CD4-positive, alpha-beta T cell treated with Interleukin-4 for 4 hours (primary cell): ENCODE measurements at regions not wholly inside any gene's neighbourhood (a gene's known extent, or its start where the extent isn't known, plus 50 kb on each side); places are given as distances from the start of the nearest gene placed in this dataset.
"Not testable (repeated sequence)": the region's sequence is repeated elsewhere in the genome, so short reads cannot be mapped to it uniquely, and the experiment has no call there.

Source experiments
- DNase-seq: peaks from one replicate; pipeline ENCODE4 v3.0.0-alpha.2; 2020

DNA sequence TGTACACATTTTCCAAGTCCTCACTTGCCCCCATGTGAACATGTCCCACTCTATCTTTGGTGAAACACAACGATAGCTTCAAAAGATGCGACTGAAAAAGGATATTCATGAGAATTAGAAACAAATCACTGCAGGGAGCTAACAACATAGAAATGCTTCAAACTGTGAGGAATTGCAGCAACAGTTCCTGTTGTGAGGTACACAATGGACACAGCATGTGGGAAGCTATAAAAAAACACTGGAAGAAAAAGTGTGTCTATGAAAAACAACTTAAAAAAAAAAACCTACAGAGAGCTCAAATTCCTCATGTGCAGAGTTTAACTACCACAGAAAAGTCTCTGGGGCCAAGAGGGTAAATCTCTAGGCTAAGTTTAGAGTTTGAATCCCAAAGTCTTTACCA, 51.6 kb upstream of the BLTP1 start:
- DNase-seq: no peak

DNA sequence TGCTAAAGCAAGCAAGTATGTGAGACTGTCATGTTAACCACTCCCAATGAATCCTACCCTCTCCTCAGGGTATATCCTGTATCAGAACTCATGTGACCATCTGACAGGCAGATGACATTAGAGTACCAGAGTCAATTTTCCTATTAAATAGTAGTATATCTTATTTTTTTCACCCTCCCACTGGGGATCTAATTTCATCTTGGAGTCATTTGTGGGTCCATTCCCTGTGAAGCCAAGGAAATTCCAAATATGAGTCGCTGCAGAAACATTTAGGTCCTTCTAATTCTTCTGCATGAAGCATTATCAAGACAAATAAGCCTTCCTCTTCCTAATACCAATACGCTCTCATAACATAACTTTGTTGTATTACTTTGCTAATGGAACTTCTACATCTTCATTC, 52.2 kb upstream of the BLTP1 start:
- no peak for DNase-seq

DNA sequence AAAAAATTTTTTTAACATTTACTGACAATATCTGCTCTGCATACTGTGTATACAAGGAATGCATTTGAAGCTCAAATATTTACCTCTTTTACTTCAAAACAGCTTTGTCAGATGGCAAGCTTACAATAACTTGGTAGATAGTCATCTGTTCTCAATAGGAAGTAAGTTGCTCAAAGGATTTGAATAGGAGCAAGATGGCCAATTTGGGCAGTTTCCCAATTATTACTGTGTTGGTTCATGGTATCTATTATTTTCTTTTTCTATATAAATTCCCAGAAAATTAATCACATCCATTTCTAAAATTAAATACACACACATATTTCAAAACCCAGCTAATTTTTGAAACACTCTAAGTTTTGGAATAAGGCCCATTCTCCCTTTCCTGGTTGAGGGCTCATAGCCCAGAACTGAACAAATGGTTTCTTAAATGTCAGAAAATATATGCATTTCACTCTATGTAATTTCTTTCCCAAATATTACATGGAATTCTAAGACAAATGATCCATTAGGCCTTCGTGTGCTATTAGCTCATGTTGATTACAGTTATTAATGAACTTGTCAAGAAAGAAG, 60.2 kb upstream of the BLTP1 start:
- no peak for DNase-seq

DNA sequence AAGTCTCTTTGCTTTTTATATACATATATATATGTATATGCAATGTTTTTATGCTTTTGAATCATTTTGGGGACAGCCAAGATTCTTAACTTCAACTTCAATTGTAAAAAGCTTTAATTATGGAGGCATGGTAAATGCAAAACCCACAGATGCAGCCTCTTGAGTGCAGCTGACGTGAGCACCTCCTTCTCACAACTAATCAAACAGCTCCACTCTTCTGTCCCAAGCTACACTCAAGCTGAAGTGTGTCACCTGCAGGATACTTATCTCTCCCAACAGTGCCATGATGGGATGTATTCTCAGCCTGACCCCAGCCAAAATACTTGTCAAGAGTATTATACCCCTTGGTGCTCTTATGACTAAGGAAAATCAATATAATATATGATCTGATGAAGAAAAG, 60.7 kb upstream of the BLTP1 start:
- no peak for DNase-seq

DNA sequence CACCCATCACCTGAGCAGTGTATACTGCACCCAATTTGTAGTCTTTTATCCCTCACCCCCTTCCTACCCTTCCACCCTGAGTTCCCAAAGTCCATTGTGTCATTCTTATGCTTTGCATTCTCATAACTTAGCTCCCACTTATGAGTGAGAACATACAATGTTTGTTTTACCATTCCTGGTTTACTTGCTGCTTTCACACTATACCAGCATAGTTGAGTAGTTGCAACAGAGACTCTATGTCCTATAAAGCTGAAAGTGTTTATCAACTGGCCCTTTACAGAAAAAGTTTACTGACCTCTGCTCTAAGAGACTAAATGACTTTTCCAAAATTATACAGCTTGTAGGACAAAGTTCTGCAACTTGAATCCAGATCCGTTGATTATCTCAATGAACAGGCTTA, 61.1 kb upstream of the BLTP1 start:
- no peak for DNase-seq

DNA sequence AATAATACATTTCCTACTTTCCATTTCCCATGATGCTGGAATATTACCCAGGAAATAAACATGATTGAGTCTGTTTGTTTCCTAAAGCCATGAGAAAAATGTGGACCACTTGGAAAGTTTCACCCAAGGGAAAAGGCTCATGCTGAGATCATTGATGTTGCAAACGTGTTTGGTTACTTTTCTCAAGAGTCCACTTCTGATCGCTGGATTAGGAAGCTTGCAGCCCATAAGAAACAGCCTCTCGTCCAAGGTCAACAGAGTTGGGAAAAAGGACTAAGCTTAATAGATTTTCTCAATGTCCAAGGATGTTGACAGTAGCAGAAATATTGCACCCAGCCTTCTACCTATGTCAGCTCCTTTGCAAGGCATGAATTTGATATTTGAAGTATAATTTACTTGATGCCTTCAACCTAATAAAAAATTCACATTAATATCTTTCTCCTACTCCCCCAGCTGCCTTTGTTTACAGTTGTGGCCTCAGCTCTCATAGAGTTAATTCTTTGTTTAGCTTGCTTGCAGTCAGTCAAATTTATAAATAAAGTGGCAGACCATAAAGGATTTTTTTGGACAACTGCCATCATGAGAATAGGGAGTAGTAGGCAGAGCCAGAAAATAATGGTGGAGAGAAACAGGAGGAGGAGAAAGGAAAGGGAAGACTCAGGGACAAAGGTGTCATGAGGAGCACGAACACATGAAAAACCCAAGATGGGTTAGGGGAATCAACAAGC, 65.6 kb upstream of the BLTP1 start:
- DNase-seq: no peak

DNA sequence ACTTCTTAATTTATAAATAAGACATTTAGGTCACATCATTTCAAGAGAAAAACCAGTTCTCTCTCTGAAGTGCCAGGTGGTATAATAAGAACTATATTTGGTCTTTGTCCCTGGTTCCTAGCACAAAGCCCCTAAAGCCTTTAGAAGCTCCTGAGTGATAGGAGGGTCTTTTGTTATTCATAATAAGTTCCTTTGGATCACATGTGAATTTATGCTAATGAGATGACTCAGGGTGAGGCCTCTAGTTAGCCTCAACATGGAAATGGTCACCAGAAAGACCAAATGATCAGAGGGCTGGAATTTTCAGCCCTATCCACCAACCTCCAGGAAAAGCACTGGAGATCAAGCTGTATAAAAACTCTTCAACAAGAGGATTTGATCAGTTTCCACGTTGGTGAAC, 68.1 kb upstream of the BLTP1 start:
- DNase-seq: no peak

DNA sequence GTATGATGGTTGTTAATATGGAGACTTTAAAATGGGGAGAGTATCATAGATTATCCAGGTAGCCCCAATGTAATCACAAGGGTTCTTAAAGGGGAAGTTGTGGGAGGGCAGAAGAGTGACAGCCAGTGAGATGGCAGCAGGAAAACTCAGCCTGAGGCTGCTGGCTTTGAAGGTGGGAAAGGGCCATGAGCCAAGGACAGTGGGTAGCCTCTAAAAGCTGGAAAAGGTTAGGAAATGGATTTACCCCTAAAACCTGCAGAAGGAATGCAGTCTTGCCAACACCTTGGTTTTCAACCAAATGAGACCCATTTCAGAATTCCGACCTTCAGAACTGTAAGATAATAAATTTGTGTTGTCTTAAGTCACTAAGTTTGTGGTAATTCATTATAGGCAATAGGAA, 68.8 kb upstream of the BLTP1 start:
- no peak for DNase-seq

DNA sequence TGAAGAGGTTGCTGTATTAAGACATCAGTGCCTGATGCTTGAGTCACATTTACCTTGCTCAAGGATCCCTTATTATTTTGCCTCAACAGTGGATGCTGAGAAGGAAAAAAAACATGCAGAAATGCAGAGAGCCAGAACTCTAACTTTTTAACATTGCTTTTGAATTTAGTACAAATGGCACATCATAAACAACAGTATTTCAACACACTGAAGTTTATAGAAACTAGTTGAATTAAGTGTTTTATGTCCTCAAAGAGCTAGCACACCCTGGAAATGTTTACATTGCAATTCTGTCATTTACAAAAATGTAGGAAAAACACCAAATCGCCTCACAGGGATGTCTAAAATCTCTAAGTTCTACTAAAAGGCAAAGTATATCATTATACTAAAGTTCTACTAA, 69.5 kb upstream of the BLTP1 start:
- DNase-seq: no peak

DNA sequence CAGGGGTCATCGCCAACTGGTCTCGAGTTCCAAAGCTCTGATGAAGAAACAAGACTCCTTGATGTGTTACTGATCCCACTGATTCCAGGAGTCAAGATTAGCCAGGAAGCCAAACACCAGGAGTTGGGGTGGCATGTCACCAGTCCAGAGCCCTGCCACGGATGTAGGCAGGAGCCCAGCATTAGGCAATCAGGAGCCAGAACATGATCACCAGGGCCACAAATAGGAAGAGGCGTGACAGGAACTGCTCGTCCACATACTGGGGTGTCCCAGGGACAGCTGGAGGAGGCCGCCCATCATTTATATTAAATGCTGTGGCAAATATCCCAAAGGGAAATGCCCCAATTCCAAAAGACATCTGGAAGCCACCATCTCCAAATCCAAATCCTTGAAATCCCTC, 74.5 kb upstream of the BLTP1 start:
- not testable (repeated sequence) for DNase-seq

DNA sequence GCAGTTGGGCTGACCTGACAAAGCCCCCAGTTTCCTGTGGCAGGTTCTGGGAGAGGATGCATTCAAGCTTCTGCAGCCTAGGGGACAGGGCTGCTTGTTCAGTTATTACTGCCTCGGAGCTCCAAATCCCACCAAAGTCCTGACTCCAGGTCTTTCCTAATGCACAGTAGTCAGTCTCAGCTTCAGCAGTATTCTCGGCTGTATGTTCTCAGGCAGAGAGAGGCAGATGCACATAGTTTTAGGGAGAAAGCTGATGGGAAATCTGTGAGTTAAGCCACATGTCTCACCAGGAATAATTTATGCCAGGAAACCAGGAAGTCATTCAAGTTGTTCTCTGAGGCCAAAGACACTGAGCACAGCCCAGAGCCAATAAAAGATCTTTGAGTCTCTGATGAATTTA, 75.3 kb upstream of the BLTP1 start:
- DNase-seq: not testable (repeated sequence)

DNA sequence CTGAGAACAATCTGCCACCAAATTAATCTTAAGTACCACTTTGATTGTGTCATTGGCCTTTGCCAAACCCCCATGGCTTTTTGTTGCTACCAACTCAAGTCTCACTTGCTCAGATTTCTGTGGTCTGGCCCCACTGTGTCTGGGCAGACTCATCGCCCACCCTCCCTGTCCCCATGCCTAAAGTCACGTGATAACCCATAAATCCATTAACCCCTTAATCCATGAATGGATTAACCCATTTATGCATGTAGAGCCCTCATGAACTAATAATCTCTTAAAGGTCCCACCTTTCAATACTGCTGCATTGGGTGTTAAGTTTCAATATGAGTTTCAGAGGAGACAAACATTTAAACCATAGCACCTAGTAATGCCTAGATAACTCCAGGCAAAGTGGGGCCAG, 78.5 kb upstream of the BLTP1 start:
- no peak for DNase-seq

DNA sequence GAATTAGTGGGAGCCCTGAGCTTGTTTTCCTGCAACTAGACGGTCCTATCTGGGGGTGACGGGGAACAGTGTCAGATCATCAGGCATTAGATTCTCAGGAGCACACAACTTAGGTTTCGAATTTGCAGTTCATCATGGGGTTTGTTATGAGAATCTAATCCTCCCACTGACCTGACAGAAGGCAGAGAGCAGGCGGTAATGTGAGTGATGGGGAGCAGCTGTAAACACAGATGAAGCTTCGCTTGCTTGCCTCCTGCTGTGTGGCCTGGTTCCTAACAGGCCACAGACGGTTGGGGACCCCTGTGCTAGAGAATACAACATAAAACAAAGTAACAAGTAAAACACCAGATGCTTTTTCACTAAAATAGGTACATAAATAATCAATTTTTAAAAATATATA, 86.2 kb upstream of the BLTP1 start:
- DNase-seq: no peak

DNA sequence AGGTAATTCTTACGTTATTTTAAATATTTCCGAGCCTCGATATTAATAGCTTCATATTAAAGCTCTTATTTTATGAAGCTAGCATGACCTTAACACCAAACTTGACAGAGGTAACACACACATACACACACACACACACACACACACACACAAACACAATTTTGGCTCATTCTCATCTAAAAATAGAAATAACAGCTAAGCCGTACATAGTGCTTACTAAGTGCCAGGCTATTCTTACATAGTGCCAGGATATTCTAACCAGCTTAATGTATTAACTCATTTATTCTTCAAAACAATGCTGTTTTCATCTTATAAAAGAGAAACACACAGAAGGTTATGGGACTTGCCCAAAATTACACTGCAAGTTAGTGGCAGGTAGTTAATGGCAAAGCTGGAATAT, 87.0 kb upstream of the BLTP1 start:
- no peak for DNase-seq

DNA sequence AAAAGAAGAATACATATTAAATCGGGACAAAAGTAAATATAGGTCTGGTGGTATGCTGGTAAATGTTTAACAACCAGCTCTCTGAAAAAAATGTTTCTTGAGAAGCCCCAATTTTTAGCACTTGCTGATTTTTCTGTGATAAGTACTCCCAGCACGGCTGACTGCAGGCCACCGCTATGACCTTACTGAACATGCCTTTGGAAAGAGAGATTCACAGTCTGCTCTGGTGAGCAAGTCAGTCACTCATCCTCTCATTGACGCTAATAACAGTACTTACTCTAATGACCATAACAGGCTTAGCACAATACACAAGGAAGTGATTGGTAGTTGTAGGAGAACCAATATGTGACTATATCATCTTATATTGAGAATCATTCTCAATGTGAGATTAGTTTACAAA, 98.9 kb upstream of the BLTP1 start:
- no peak for DNase-seq

DNA sequence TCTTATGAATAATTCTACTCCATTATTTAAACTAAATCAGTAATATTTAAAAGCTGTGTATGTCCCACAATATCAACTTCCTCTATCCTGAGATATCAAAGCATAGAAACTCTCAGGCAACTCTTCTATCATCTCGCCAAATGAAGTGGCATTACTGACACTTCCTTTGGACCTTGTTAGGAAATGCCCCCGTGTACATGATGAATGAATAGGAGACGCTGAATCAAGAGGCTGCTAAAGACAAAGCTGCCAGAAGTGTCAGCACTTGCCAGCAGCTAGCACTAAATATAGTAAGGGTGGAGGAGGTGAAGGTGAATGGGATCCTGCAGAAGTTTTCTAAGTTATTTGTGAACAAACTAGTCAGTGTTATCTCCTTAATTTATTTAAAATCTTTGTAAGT, 99.5 kb upstream of the BLTP1 start:
- DNase-seq: no peak

DNA sequence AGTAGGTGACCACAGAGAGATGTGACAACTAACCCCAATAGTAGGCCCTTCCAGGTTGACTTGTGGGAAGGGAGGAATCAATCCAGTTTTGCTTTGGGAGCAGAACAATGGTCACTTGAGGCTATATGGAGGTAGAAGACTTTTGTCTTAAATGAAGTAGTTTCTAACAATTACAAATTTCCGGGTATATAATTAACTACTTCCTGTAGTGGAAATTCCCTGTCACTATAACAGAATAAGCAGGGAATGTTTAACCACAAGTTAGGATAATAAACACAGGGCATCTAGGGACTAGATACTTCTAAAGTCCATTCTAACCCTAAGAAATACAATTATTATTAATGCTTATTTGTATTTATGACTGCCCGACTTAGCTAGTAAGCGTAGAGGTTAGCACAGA, 99.0 kb upstream of the TRPC3 start:
- no peak for DNase-seq

DNA sequence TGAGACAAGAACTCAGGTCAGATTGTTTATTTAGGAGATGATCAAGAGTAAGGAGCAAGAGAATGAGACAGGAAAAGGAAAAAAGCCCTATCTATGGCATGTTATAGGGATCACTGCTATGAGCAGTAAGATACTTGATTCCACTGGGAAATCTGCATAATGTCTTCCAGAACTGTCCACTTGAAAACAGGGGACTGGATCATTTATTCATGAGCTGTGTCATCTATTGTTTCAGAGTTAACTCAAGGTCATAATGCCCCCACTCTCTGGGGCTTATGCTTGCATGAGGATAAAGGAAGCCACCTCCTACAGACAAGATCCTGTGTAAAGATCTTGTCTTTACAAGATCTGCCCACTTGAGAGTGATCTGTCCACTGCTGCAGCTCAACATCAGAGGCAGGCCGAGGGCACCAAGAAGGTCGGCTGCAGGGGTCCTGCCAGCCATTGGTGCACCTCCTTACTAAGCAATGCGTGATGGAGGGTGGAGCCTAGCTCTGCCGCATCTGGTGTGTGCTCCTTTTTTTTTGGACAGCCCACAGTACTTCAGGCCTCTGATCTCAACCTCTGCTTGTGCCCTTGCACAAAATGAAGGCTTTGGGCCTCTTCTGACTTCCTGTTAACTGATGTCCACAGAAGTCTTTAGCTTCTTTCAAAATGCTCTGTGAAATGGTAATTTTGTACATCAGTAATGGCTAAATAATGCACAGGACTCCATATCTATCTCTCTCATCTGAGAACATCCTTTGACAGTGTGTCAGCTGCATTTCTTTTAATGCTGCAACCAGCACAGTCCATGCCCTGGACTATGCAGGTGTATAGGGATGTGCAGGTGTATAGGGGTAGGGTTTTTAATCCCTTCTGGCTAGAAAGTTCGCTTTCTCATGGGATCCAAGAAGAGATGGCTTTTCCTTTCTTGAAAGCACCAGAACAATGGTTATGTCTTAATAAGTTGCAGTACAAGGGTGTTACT, 95.9 kb upstream of the TRPC3 start:
- DNase-seq: no peak

DNA sequence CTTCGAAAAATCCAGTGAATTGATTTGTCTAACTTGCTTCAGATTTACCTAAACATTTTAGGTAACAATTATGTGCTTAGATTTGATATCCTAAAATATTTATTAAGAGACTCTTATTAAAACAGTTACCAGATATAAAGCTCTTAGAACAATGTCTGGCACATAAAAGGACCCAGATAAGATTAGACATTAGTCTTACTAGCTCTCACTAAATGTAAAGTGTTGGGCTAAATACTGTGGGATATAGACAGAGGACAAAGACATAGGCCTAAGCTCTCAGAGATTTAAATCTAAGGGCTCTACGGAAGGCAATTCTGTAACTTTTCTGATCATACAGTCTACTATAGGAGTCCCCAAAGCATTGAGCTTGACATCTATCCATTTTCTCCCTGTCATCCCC, 94.4 kb upstream of the TRPC3 start:
- DNase-seq: no peak

DNA sequence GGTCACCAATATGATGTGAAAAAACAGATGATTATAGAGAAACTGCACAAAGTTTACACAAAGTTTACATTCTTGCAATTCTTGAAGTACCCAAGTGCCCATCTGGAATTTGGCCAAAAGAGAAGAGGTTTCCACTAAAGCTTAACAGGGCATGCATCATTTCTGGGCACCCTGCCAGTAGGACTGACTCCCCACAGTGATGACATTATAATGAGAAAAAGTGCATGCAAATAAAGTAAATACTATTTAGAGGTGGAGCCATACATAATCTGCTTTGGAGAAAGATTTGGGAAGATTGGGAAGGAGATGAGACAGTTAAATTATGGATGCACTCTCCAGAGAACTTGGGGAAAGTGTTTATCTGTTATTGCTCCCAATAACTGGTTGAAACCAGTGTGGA, 93.7 kb upstream of the TRPC3 start:
- DNase-seq: no peak

DNA sequence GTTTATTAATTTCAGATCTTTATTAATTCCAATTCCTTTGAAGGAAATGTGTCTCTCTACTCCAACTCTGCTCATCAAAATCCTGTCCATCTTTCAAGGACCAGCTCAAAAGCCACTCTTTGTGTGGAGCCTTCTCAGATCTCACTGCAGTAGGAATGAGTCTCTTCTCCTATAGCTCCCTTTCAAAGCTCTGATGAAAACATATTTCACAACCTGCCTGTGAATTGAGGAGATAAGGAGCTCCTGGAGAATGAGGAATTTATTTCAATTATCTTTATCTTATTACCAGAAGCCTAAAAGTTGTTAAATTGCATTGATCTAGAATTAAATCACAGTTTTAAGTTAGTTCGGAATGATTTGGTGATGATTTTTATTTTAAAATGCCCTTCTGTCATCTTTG, 92.6 kb upstream of the TRPC3 start:
- DNase-seq: no peak

DNA sequence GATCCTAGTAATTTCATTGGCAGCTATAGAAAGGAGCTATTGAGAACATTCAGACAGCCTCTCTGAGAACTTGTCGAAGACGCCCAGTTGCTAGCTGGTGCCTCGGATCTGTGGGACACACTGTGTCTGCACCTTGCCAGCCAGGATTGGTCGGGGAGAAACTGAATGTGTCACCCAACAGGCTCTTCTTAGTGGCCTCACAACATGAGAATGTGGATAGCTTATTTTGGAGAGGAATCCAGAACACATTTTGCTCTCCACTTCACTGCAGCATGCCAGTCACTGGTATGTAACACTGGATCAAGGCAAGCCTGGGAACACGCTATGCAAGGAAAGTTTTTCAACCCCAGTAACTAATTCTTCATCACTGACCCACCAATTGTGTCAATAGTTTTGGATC, 89.5 kb upstream of the TRPC3 start:
- no peak for DNase-seq

DNA sequence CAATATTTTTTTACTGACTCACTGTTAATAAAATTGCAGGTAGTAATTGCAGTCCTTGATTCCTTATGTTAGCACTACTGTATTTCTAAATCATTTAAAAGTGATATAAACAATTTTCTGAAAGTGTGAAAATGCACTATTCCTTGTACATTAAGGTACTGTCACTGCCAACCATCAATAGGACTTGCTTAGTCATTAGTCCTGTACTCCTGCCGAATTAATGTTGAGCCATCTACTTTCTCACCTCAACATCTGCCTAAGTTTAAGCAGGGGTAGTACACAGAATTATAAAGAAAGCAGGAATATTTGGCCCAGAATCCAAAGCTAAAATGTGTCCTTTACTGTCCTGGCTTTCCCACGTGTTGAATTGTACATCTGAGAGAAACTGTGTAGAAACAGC, 87.0 kb upstream of the TRPC3 start:
- no peak for DNase-seq

DNA sequence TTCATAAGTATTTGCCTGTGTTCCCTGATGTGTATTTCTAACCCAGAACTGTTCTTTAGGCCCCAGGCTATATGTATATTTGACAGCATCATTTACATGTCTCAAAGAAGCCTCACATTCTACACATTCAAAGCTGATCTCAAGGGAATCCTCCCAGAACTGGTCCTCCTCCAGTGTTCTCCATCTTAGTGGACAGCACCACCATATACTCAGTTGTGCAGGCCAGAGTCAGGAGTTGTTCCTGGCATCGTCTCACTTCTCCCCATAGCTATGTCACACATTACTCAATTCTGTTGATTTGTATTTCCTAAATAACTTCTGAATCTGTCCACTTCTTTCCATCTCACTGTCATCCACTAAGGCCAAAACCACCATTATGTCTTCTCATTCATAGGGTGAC, 82.8 kb upstream of the TRPC3 start:
- DNase-seq: no peak
